Caco-2 (cell line): ENCODE measurements at regions not wholly inside any gene's neighbourhood (a gene's known extent, or its start where the extent isn't known, plus 50 kb on each side); places are given as distances from the start of the nearest gene placed in this dataset.

Source experiments
- BruUV-seq: library from RNA; stranded (reverse); fragments of 400-500 nt; replicated peaks from 2 replicates; lab custom pipeline; 2021; lab: Mats Ljungman, UMichigan
- CTCF ChIA-PET: fragments of 300-600 bp; sonication (Branson Sonifier 250); formaldehyde crosslinking; loops from one replicate; lab custom pipeline; 2022; ENCODE audit warnings: antibody characterized with exemption; lab: Charles Lee
- POLR2A ChIA-PET: fragments of 300-600 bp; sonication (Branson Sonifier 250); formaldehyde crosslinking; loops from one replicate; lab custom pipeline; 2022; ENCODE audit warnings: antibody characterized with exemption; lab: Charles Lee
- DNase-seq, 2 experiments: peaks; one replicate each; pipeline versions ENCODE4 v3.0.0 to v3.0.0-alpha.2; 2020 to 2022
- H3K27me3 ChIP-seq: replicated peaks from 2 replicates; pipeline ENCODE4 v1.6.0; 2011; ENCODE audit warnings: low read length; ENCODE audit not compliant: control insufficient read depth, insufficient read depth
- H3K36me3 ChIP-seq: 2 replicates; pipeline ENCODE4 v1.5.1; 2011; ENCODE audit warnings: low read length; ENCODE audit not compliant: control insufficient read depth, insufficient read depth
- H3K4me1 ChIP-seq: fragments of 250-450 bp; sonication (Bioruptor Pico); 2 replicates; pipeline ENCODE4 v1.5.1; 2020; ENCODE audit warnings: mild to moderate bottlenecking
- H3K4me3 ChIP-seq: 2 replicates; pipeline ENCODE4 v1.5.1; 2011; ENCODE audit warnings: low read depth, mild to moderate bottlenecking, control low read depth, low read length
- H3K9me3 ChIP-seq: fragments of 250-450 bp; sonication (Bioruptor Pico); 2 replicates; pipeline ENCODE4 v1.5.1; 2020; ENCODE audit warnings: mild to moderate bottlenecking, moderate library complexity
- H3K27ac Mint-ChIP-seq: one replicate; pipeline ENCODE4 v1.8.0; 2022; ENCODE audit warnings: mixed read lengths; ENCODE audit not compliant: unreplicated experiment
- H3K27me3 Mint-ChIP-seq: one replicate; pipeline ENCODE4 v1.8.0; 2022; ENCODE audit warnings: mixed read lengths; ENCODE audit not compliant: insufficient read depth, unreplicated experiment
- H3K36me3 Mint-ChIP-seq: one replicate; pipeline ENCODE4 v1.8.0; 2022; ENCODE audit warnings: mild to moderate bottlenecking, mixed read lengths; ENCODE audit not compliant: insufficient read depth, unreplicated experiment
- H3K4me1 Mint-ChIP-seq: one replicate; pipeline ENCODE4 v1.8.0; 2022; ENCODE audit warnings: low read depth, mixed read lengths; ENCODE audit not compliant: unreplicated experiment
- H3K4me3 Mint-ChIP-seq: one replicate; pipeline ENCODE4 v1.8.0; 2022; ENCODE audit warnings: mild to moderate bottlenecking, moderate library complexity, mixed read lengths; ENCODE audit not compliant: unreplicated experiment
- H3K9me3 Mint-ChIP-seq: one replicate; pipeline ENCODE4 v1.8.0; 2022; ENCODE audit warnings: mixed read lengths; ENCODE audit not compliant: unreplicated experiment
- intact Hi-C: fragments of 100-400 bp; cut with micrococcal nuclease; formaldehyde crosslinking; loops from one replicate; pipeline ENCODE4 v1.10.0; 2022; ENCODE audit not compliant: unreplicated experiment
- TF ChIP-seq, protein P1 (sequence below), 2 experiments: fragments of 200-600 bp in 1 of 2; IDR thresholded peaks; 1 replicate in 1 of 2; 2 replicates in 1 of 2; pipeline versions ENCODE4 v1.5.1 to v1.8.0; 2011 to 2022; ENCODE audit warnings: antibody characterized with exemption in 1 of 2, control low read depth in 1 of 2, inconsistent platforms in 1 of 2, low read depth in 1 of 2, low read length in 1 of 2, mild to moderate bottlenecking in 1 of 2, moderate library complexity in 1 of 2; ENCODE audit not compliant: insufficient read depth in 1 of 2, severe bottlenecking in 1 of 2, unreplicated experiment in 1 of 2

DNA sequence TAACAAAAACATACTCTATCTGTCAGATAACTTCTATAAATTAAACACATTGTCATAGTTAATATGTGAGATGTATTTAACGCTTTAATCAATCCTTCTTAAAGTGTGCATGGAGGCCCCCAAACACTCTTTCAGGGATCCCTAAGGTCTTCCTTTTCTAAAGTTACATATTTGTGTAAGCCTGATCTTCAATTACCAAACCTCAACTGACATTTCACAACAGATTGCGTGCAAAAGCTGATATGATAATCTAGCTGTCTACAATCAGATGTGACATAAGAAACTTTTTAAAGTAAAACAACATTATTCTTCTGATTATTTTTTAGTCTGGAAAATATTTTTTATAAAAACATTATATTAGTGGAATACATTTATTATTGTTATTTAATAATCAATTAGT lies 1850.4 kb downstream of the OLFM4 start:
- CTCF ChIA-PET = no interaction called here
- no TSS peak for BruUV-seq
- H3K4me3 ChIP-seq = no peak overlapping the region

DNA sequence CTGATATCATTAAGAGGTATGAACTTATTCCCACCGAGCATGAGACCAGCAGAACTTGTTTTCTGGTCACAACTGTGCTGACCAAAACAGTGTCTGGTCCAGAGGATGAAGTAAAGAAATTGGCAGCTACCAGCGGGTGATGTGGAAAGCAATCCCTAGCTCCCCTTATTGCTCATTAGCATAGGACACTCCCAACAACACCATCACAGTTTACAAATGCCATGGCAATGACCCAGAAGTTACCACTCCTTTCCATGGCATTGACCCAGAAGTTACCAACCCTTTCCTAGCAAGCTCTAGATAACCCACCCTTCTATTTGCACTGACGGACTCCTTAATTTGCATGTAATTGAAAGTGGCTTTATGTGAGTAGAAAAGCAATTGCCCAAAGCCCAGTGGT lies 1856.1 kb downstream of the OLFM4 start:
- intact Hi-C loops = no loop called here
- Mint-ChIP-seq H3K27ac (no peak overlapping the region), H3K36me3 (no peaks in the 10 kb centered on the region), H3K9me3 (no peaks in the 10 kb centered on the region), H3K4me1 (no peaks in the 10 kb centered on the region), H3K4me3 (no peak overlapping the region), H3K27me3 (peaks cover 3% of the 10 kb centered on the region)
- DNase-seq = no peak
- ChIA-PET CTCF (no interaction called here), POLR2A (no interaction called here)
- no peaks in the 10 kb centered on the region for H3K27me3 ChIP-seq
- BruUV-seq = no TSS peak
- TF ChIP-seq, protein P1, sequence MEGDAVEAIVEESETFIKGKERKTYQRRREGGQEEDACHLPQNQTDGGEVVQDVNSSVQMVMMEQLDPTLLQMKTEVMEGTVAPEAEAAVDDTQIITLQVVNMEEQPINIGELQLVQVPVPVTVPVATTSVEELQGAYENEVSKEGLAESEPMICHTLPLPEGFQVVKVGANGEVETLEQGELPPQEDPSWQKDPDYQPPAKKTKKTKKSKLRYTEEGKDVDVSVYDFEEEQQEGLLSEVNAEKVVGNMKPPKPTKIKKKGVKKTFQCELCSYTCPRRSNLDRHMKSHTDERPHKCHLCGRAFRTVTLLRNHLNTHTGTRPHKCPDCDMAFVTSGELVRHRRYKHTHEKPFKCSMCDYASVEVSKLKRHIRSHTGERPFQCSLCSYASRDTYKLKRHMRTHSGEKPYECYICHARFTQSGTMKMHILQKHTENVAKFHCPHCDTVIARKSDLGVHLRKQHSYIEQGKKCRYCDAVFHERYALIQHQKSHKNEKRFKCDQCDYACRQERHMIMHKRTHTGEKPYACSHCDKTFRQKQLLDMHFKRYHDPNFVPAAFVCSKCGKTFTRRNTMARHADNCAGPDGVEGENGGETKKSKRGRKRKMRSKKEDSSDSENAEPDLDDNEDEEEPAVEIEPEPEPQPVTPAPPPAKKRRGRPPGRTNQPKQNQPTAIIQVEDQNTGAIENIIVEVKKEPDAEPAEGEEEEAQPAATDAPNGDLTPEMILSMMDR (IDR thresholded peaks at IDR 0.05; ENCODE audit: insufficient read depth in 1 of 2, low read depth in 1 of 2, low read length in 1 of 2, severe bottlenecking in 1 of 2, unreplicated experiment in 1 of 2) = no peak
- no peaks in the 10 kb centered on the region for H3K4me1 ChIP-seq
- no peaks in the 10 kb centered on the region for H3K36me3 ChIP-seq
- no peak overlapping the region for H3K4me3 ChIP-seq
- H3K9me3 ChIP-seq = no peaks in the 10 kb centered on the region

More for the DNA sequence above, 1850.4 kb downstream of the OLFM4 start:
- H3K27me3 ChIP-seq = no peaks in the 10 kb centered on the region
- no peak for DNase-seq
- Mint-ChIP-seq H3K27ac (no peak overlapping the region), H3K4me1 (no peaks in the 10 kb centered on the region), H3K9me3 (no peaks in the 10 kb centered on the region), H3K4me3 (no peak overlapping the region), H3K36me3 (no peaks in the 10 kb centered on the region), H3K27me3 (no peaks in the 10 kb centered on the region)
- H3K36me3 ChIP-seq = no peaks in the 10 kb centered on the region
- no peaks in the 10 kb centered on the region for H3K9me3 ChIP-seq
- no peaks in the 10 kb centered on the region for H3K4me1 ChIP-seq
- intact Hi-C loops = no loop called here
- TF ChIP-seq, protein P1 (IDR thresholded peaks at IDR 0.05; ENCODE audit: insufficient read depth in 1 of 2, low read depth in 1 of 2, low read length in 1 of 2, severe bottlenecking in 1 of 2, unreplicated experiment in 1 of 2) = no peak
- POLR2A ChIA-PET = no interaction called here

DNA sequence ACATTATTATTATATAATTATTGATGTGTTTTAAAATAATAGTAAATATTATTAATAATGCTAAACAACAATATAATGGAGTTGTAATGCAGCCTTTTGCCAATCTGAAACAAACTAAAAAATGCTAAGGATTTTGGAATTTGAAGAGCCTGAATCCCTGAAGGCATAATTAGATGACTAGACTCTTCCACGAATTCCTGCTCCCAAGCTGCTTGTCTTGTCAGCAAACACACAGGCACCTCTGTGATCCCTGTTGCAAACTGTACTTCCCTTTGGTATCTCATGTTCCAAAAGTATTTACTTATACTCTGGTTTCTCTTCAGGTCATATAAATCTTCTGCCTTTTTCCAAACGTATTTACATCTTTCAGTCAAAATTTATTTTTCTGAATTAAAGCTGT lies 1862.4 kb downstream of the OLFM4 start:
- DNase-seq = no peak
- H3K4me3 Mint-ChIP-seq = no peak overlapping the region
- no peaks in the 10 kb centered on the region for H3K9me3 ChIP-seq
- H3K9me3 Mint-ChIP-seq = no peaks in the 10 kb centered on the region
- TF ChIP-seq, protein P1 (IDR thresholded peaks at IDR 0.05; ENCODE audit: insufficient read depth in 1 of 2, low read depth in 1 of 2, low read length in 1 of 2, severe bottlenecking in 1 of 2, unreplicated experiment in 1 of 2) = no peak
- ChIA-PET POLR2A (no interaction called here), CTCF (no interaction called here)
- no TSS peak for BruUV-seq
- no peaks in the 10 kb centered on the region for H3K36me3 ChIP-seq
- intact Hi-C loops = loop anchor here (1.0 kb wide), 1 partner anchor 25 kb away; no protein-coding TSS in a partner anchor
- peaks cover 4% of the 10 kb centered on the region for H3K27me3 Mint-ChIP-seq
- no peak overlapping the region for H3K4me3 ChIP-seq
- H3K27ac Mint-ChIP-seq = no peak overlapping the region
- no peaks in the 10 kb centered on the region for H3K36me3 Mint-ChIP-seq
- H3K4me1 ChIP-seq = no peaks in the 10 kb centered on the region
- H3K4me1 Mint-ChIP-seq = peaks cover 9% of the 10 kb centered on the region
- H3K27me3 ChIP-seq = no peaks in the 10 kb centered on the region
